GM12891 (cell line): ENCODE measurements at regions not wholly inside any gene's neighbourhood (a gene's known extent, or its start where the extent isn't known, plus 50 kb on each side); places are given as distances from the start of the nearest gene placed in this dataset.

Experiments used
- DNase-seq: peaks from one replicate; pipeline ENCODE4 v3.0.0; 2011; ENCODE audit warnings: low spot score; ENCODE audit not compliant: insufficient read length
- FAIRE-seq: peaks from 2 replicates; lab custom pipeline; 2011; peaks lifted over from hg19 to GRCh38; lab: Jason Lieb, UNC
- PAX5 ChIP-seq: IDR thresholded peaks from 2 replicates; pipeline ENCODE4 v1.6.1; 2011; ENCODE audit warnings: low read length, moderate library complexity, mild to moderate bottlenecking; ENCODE audit not compliant: insufficient read depth, severe bottlenecking
- POLR2A ChIP-seq: IDR thresholded peaks from 2 replicates; pipeline ENCODE4 v1.6.1; 2011; ENCODE audit warnings: low read depth, low read length, control low read depth
- POLR2AphosphoS5 ChIP-seq: IDR thresholded peaks from 2 replicates; pipeline ENCODE4 v1.6.1; 2011; ENCODE audit warnings: low read depth, low read length, control low read depth
- POU2F2 ChIP-seq: IDR thresholded peaks from 2 replicates; pipeline ENCODE4 v1.6.1; 2011; ENCODE audit warnings: low read depth, mild to moderate bottlenecking, control low read depth, low read length, moderate library complexity
- SPI1 ChIP-seq: IDR thresholded peaks from 2 replicates; pipeline ENCODE4 v1.6.1; 2011; ENCODE audit warnings: low read depth, low read length, control low read depth
- TAF1 ChIP-seq: IDR thresholded peaks from 2 replicates; pipeline ENCODE4 v1.6.1; 2011; ENCODE audit warnings: low read depth, low read length, control low read depth

DNA sequence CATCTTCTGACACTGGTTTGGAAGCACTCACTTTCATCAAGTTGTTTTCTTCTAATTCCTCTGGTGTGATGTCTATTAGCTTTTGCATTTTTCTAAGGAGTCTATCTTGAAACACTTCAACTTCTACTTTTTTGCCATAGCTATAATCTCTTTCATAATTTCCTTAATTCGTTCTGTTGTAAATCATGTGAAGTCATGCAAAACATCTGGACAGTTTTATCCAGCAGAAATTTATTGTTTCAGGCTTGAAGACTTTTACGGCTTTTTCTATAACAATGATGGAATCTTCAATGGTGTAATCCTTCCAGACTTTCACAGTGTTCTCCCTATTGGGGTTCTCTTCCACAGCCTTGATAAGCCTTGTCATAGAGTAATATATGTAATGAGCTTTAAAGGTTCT, 74.9 kb upstream of the PABPC4L start:
- TF ChIP-seq PAX5 (no peak), POLR2AphosphoS5 (no peak), POU2F2 (no peak), TAF1 (no peak), SPI1 (no peak), POLR2A (no peak)
- FAIRE-seq (no peak), DNase-seq (no peak)

DNA sequence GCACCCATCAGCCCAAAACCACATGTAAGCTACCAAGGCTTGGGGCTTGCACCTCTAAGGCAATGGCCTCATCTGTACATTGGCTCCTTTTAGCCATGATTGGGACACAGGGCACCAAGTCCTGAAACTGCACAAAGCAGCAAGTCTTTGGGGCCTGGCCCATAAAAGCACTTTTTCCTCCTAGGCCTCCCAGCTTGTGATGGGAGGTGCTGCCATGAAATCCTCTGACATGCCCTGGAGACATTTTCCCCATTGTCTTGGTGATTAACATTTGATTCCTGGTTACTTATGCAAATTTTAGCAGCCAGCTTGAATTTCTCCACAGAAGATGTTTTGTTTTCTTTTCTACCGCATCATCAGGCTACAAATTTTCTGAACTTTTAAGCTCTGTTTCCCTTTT, 58.5 kb upstream of the PABPC4L start:
- no peak for DNase-seq

More for the DNA sequence above, 58.5 kb upstream of the PABPC4L start:
- TF ChIP-seq POLR2AphosphoS5 (no peak), PAX5 (no peak), POU2F2 (no peak), SPI1 (no peak), TAF1 (no peak), POLR2A (no peak)
- no peak for FAIRE-seq
